WTC11 (cell line): ENCODE measurements at regions not wholly inside any gene's neighbourhood (a gene's known extent, or its start where the extent isn't known, plus 50 kb on each side); places are given as distances from the start of the nearest gene placed in this dataset.

Source experiments
- ATAC-seq: fragments of 200-7000 bp; cut with Tn5 transposase; 2 replicates; pipeline ENCODE4 v1.10.0; 2021; ENCODE audit warnings: mild to moderate bottlenecking, moderate library complexity
- CTCF ChIA-PET: fragments of 300-600 bp; sonication (Branson Sonifier 250); formaldehyde crosslinking; loops from one replicate; lab custom pipeline; 2021; ENCODE audit warnings: antibody characterized with exemption; lab: Charles Lee
- POLR2A ChIA-PET: fragments of 350-600 bp; sonication (Branson Sonifier 250); formaldehyde crosslinking; loops from one replicate; lab custom pipeline; 2021; ENCODE audit warnings: antibody characterized with exemption; lab: Charles Lee
- DNase-seq: peaks from one replicate; pipeline ENCODE4 v3.0.0; 2021; ENCODE audit warnings: low spot score
- H3K27ac Mint-ChIP-seq: 2 replicates; pipeline ENCODE4 v1.8.0; 2021; ENCODE audit warnings: mixed read lengths
- H3K27me3 Mint-ChIP-seq: 2 replicates; pipeline ENCODE4 v1.8.0; 2021; ENCODE audit warnings: low read depth, mild to moderate bottlenecking, moderate library complexity, mixed read lengths
- H3K36me3 Mint-ChIP-seq: 2 replicates; pipeline ENCODE4 v1.8.0; 2021; ENCODE audit warnings: mixed read lengths
- H3K4me1 Mint-ChIP-seq: 2 replicates; pipeline ENCODE4 v1.8.0; 2022; ENCODE audit warnings: mixed read lengths
- H3K4me3 Mint-ChIP-seq: 2 replicates; pipeline ENCODE4 v1.8.0; 2021; ENCODE audit warnings: mild to moderate bottlenecking, moderate library complexity, mixed read lengths
- H3K9me3 Mint-ChIP-seq: 2 replicates; pipeline ENCODE4 v1.8.0; 2021; ENCODE audit warnings: mixed read lengths
- AFF4 ChIP-seq: sonication (generic); formaldehyde crosslinking; IDR thresholded peaks from 2 replicates; pipeline ENCODE4 v1.8.1; 2023; ENCODE audit warnings: mild to moderate bottlenecking, missing genetic modification reagents, borderline replicate concordance
- ATF1 ChIP-seq: sonication (generic); formaldehyde crosslinking; IDR thresholded peaks from 2 replicates; pipeline ENCODE4 v1.8.1; 2023; ENCODE audit warnings: mild to moderate bottlenecking, moderate library complexity, missing genetic modification reagents
- ATF2 ChIP-seq: sonication (generic); formaldehyde crosslinking; IDR thresholded peaks from 2 replicates; pipeline ENCODE4 v1.8.1; 2022; ENCODE audit warnings: low read depth, missing genetic modification reagents, borderline replicate concordance
- CREM ChIP-seq: sonication (generic); formaldehyde crosslinking; IDR thresholded peaks from 2 replicates; pipeline ENCODE4 v1.8.1; 2022; ENCODE audit warnings: mild to moderate bottlenecking, missing genetic modification reagents, moderate library complexity
- FOXK1 ChIP-seq: sonication (generic); formaldehyde crosslinking; IDR thresholded peaks from 2 replicates; pipeline ENCODE4 v1.8.0; 2022; ENCODE audit warnings: mild to moderate bottlenecking, moderate library complexity, missing genetic modification reagents
- IRF2 ChIP-seq: sonication (generic); formaldehyde crosslinking; IDR thresholded peaks from 2 replicates; pipeline ENCODE4 v1.8.0; 2022; ENCODE audit warnings: low read depth, missing genetic modification reagents, borderline replicate concordance
- JAZF1 ChIP-seq: fragments of 250-450 bp; sonication (Bioruptor Pico); IDR thresholded peaks from 2 replicates; pipeline ENCODE4 v1.9.0; 2021; ENCODE audit warnings: moderate library complexity, mild to moderate bottlenecking, inconsistent platforms
- NFATC4 ChIP-seq: fragments of 250-450 bp; sonication (Bioruptor Pico); IDR thresholded peaks from 2 replicates; pipeline ENCODE4 v1.9.0; 2021; ENCODE audit warnings: mild to moderate bottlenecking
- NR3C1 ChIP-seq: sonication (generic); formaldehyde crosslinking; conservative IDR thresholded peaks from 2 replicates; pipeline ENCODE4 v1.8.1; 2023; ENCODE audit warnings: low read depth, mild to moderate bottlenecking, missing genetic modification reagents
- PRRX2 ChIP-seq: fragments of 250-450 bp; sonication (Bioruptor Pico); IDR thresholded peaks from 2 replicates; pipeline ENCODE4 v1.8.0; 2021; ENCODE audit warnings: mild to moderate bottlenecking
- TEAD4 ChIP-seq: sonication (generic); formaldehyde crosslinking; IDR thresholded peaks from 2 replicates; pipeline ENCODE4 v1.8.0; 2022; ENCODE audit warnings: mild to moderate bottlenecking, missing genetic modification reagents
- ZMAT4 ChIP-seq: fragments of 250-450 bp; sonication (Bioruptor Pico); IDR thresholded peaks from 2 replicates; pipeline ENCODE4 v1.9.0; 2021; ENCODE audit warnings: mild to moderate bottlenecking
- ZNF232 ChIP-seq: sonication (generic); formaldehyde crosslinking; IDR thresholded peaks from 2 replicates; pipeline ENCODE4 v1.8.0; 2022; ENCODE audit warnings: mild to moderate bottlenecking, missing genetic modification reagents
- ZNF263 ChIP-seq: sonication (generic); formaldehyde crosslinking; IDR thresholded peaks from 2 replicates; pipeline ENCODE4 v1.8.1; 2022; ENCODE audit warnings: low read depth, mild to moderate bottlenecking, moderate library complexity, missing genetic modification reagents
- ZNF423 ChIP-seq: fragments of 250-450 bp; sonication (Bioruptor Pico); IDR thresholded peaks from 2 replicates; pipeline ENCODE4 v2.1.2; 2022; ENCODE audit warnings: mild to moderate bottlenecking, moderate library complexity
- TF ChIP-seq, protein P1 (sequence below): sonication (generic); formaldehyde crosslinking; IDR thresholded peaks from 2 replicates; pipeline ENCODE4 v1.8.1; 2022; ENCODE audit warnings: mild to moderate bottlenecking, missing genetic modification reagents, moderate library complexity, borderline replicate concordance
- TF ChIP-seq, protein P2 (sequence below): fragments of 250-450 bp; sonication (Bioruptor Pico); IDR thresholded peaks from 2 replicates; pipeline ENCODE4 v1.9.0; 2021; ENCODE audit warnings: mild to moderate bottlenecking
- TF ChIP-seq, protein P3 (sequence below): sonication (generic); formaldehyde crosslinking; IDR thresholded peaks from 2 replicates; pipeline ENCODE4 v1.8.0; 2022; ENCODE audit warnings: mild to moderate bottlenecking, missing genetic modification reagents

DNA sequence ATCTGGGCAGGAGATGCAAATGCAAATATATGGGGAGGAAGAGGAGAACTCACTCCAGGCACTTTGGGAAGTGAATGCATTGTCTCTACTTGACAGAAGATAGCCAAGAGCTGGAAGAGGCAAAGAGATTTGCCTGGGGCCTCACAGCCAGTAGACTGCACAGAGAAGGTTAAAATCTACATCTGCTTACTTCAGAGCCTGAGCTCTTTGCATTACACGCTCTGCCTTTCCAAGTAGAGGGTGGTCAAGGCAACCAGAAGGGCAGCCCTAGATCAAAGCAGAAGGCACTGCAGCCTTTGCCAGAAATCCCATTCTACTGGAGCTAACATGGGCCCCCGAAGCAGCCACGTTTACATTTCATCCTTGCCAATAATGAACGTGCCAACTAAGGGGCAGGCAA, 407.2 kb upstream of the CCL2 start:
- POLR2A ChIA-PET, result no interaction called here
- no peak overlapping the region for H3K4me3 Mint-ChIP-seq
- no peaks in the 10 kb centered on the region for H3K9me3 Mint-ChIP-seq
- peaks cover 18% of the 10 kb centered on the region for H3K4me1 Mint-ChIP-seq
- TF ChIP-seq PRRX2 (no peak), ATF1 (no peak), ZNF232 (CRISPR knock-in tag) (no peak), ZNF263 (CRISPR knock-in tag) (no peak), ATF2 (CRISPR knock-in tag) (no peak), CREM (CRISPR knock-in tag) (no peak), ZMAT4 (CRISPR knock-in tag) (no peak), IRF2 (CRISPR knock-in tag) (no peak), JAZF1 (CRISPR knock-in tag) (no peak), NR3C1 (CRISPR knock-in tag) (no peak), FOXK1 (CRISPR knock-in tag) (no peak), NFATC4 (CRISPR knock-in tag) (no peak), AFF4 (CRISPR knock-in tag) (no peak), TEAD4 (CRISPR knock-in tag) (no peak), ZNF423 (no peak)
- TF ChIP-seq, protein P1, sequence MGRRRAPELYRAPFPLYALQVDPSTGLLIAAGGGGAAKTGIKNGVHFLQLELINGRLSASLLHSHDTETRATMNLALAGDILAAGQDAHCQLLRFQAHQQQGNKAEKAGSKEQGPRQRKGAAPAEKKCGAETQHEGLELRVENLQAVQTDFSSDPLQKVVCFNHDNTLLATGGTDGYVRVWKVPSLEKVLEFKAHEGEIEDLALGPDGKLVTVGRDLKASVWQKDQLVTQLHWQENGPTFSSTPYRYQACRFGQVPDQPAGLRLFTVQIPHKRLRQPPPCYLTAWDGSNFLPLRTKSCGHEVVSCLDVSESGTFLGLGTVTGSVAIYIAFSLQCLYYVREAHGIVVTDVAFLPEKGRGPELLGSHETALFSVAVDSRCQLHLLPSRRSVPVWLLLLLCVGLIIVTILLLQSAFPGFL (CRISPR knock-in tag), result no peak
- TF ChIP-seq, protein P2, sequence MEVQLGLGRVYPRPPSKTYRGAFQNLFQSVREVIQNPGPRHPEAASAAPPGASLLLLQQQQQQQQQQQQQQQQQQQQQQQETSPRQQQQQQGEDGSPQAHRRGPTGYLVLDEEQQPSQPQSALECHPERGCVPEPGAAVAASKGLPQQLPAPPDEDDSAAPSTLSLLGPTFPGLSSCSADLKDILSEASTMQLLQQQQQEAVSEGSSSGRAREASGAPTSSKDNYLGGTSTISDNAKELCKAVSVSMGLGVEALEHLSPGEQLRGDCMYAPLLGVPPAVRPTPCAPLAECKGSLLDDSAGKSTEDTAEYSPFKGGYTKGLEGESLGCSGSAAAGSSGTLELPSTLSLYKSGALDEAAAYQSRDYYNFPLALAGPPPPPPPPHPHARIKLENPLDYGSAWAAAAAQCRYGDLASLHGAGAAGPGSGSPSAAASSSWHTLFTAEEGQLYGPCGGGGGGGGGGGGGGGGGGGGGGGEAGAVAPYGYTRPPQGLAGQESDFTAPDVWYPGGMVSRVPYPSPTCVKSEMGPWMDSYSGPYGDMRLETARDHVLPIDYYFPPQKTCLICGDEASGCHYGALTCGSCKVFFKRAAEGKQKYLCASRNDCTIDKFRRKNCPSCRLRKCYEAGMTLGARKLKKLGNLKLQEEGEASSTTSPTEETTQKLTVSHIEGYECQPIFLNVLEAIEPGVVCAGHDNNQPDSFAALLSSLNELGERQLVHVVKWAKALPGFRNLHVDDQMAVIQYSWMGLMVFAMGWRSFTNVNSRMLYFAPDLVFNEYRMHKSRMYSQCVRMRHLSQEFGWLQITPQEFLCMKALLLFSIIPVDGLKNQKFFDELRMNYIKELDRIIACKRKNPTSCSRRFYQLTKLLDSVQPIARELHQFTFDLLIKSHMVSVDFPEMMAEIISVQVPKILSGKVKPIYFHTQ (CRISPR knock-in tag), result no peak
- TF ChIP-seq, protein P3, sequence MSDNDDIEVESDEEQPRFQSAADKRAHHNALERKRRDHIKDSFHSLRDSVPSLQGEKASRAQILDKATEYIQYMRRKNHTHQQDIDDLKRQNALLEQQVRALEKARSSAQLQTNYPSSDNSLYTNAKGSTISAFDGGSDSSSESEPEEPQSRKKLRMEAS (CRISPR knock-in tag), result no peak
- no peaks in the 10 kb centered on the region for H3K27me3 Mint-ChIP-seq
- ATAC-seq (no peak), DNase-seq (no peak)
- H3K27ac Mint-ChIP-seq, result no peak overlapping the region
- CTCF ChIA-PET, result no interaction called here
- H3K36me3 Mint-ChIP-seq, result no peaks in the 10 kb centered on the region
